ENCODE measurements at regions not wholly inside any gene's neighbourhood (a gene's known extent, or its start where the extent isn't known, plus 50 kb on each side); places are given as distances from the start of the nearest gene placed in this dataset.
"Not testable (repeated sequence)": the region's sequence is repeated elsewhere in the genome, so short reads cannot be mapped to it uniquely, and the experiment has no call there.

- not testable (repeated sequence) for H3K9me3 Mint-ChIP-seq; H3K4me3 Mint-ChIP-seq; H3K4me1 Mint-ChIP-seq; H3K27ac Mint-ChIP-seq; H3K27me3 Mint-ChIP-seq; ATAC-seq; H3K36me3 Mint-ChIP-seq (ENCODE audit: low read depth); DNase-seq
Measured at GRCh38 chr5:175331173-175332036, 112.6 kb downstream of the DRD1 start.

GRCh38 chr5:175329976-175330375 is 114.0 kb downstream of the DRD1 start:
- H3K27ac Mint-ChIP-seq, result no peak overlapping the region
- DNase-seq (no peak), ATAC-seq (no peak)
- H3K4me1 Mint-ChIP-seq, result no peaks in the 10 kb centered on the region
- peaks cover 8% of the 10 kb centered on the region for H3K9me3 Mint-ChIP-seq
- H3K4me3 Mint-ChIP-seq, result no peak overlapping the region
- H3K27me3 Mint-ChIP-seq, result peaks cover 4% of the 10 kb centered on the region
- H3K36me3 Mint-ChIP-seq (ENCODE audit: low read depth), result no peaks in the 10 kb centered on the region

GRCh38 chr5:175328687-175329086 is 115.3 kb downstream of the DRD1 start:
- no peak overlapping the region for H3K27ac Mint-ChIP-seq
- ATAC-seq (no peak), DNase-seq (no peak)
- peaks cover 8% of the 10 kb centered on the region for H3K9me3 Mint-ChIP-seq
- H3K36me3 Mint-ChIP-seq (ENCODE audit: low read depth), result no peaks in the 10 kb centered on the region
- peaks cover 4% of the 10 kb centered on the region for H3K27me3 Mint-ChIP-seq
- H3K4me1 Mint-ChIP-seq, result no peaks in the 10 kb centered on the region
- H3K4me3 Mint-ChIP-seq, result no peak overlapping the region

DNA sequence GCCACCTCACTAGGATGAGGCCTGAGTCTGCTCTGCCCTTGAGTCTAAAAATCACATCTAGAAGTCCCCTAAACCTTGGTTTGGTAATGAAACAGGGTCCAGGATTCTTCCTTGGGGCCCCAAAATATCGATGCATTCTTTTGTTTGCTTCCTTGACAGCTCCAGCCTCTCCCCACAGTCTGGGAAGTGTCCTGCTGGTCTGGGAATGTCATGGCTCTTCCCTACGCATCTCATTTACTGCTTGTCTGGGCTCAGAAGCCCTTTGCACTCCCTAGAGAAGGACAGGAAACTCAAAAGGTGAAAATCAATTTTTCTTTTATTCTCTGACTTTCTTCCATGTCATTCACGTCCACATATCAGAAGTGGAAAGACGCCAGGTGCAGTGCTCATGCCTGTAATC is 115.8 kb downstream of the DRD1 start:
- Mint-ChIP-seq H3K9me3 (peaks cover 8% of the 10 kb centered on the region), H3K4me3 (no peak overlapping the region), H3K27ac (no peak overlapping the region), H3K4me1 (no peaks in the 10 kb centered on the region), H3K27me3 (peaks cover 4% of the 10 kb centered on the region), H3K36me3 (ENCODE audit: low read depth) (no peaks in the 10 kb centered on the region)
- DNase-seq, result no peak
- ATAC-seq, result no peak

GRCh38 chr5:175325681-175326080 is 118.3 kb downstream of the DRD1 start:
- no peaks in the 10 kb centered on the region for H3K36me3 Mint-ChIP-seq (ENCODE audit: low read depth)

GRCh38 chr5:175321927-175322532 is 122.0 kb downstream of the DRD1 start:
- peaks cover 8% of the 10 kb centered on the region for H3K9me3 Mint-ChIP-seq
- no peaks in the 10 kb centered on the region for H3K36me3 Mint-ChIP-seq (ENCODE audit: low read depth)
- peaks cover 4% of the 10 kb centered on the region for H3K27me3 Mint-ChIP-seq
- H3K4me1 Mint-ChIP-seq, result no peaks in the 10 kb centered on the region
- no peak overlapping the region for H3K4me3 Mint-ChIP-seq
- DNase-seq, result peak; percentile 6
- no peak overlapping the region for H3K27ac Mint-ChIP-seq
- no peak for ATAC-seq

More at GRCh38 chr5:175325681-175326080, 118.3 kb downstream of the DRD1 start:
- ATAC-seq, result no peak
- DNase-seq, result no peak
- Mint-ChIP-seq H3K4me3 (no peak overlapping the region), H3K4me1 (no peaks in the 10 kb centered on the region), H3K9me3 (peaks cover 7% of the 10 kb centered on the region), H3K27ac (no peak overlapping the region), H3K27me3 (peaks cover 6% of the 10 kb centered on the region)

DNA sequence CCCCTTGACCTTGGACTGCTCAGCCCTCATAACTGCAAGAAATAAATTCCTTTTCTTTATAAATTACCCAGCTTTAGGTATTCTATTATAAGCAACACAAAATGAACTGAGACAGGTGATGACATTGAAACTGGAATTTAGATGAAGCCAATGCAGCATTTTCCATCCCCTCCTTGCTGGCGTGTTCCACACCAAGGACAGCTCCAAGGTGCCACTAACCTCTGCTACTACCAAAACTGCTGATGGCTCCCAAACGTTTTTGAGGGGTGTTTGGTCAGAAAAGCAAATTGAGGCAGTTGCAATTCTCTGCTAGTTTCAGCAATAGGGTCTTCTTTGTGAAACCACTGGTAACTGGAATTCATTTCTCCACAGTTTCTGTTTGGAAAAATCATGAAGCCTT is 124.8 kb downstream of the DRD1 start:
- ATAC-seq (no peak), DNase-seq (no peak)
- H3K27me3 Mint-ChIP-seq, result peaks cover 6% of the 10 kb centered on the region
- peaks cover 8% of the 10 kb centered on the region for H3K9me3 Mint-ChIP-seq
- H3K4me3 Mint-ChIP-seq, result no peak overlapping the region
- no peak overlapping the region for H3K27ac Mint-ChIP-seq
- H3K4me1 Mint-ChIP-seq, result no peaks in the 10 kb centered on the region
- H3K36me3 Mint-ChIP-seq (ENCODE audit: low read depth), result no peaks in the 10 kb centered on the region

DNA sequence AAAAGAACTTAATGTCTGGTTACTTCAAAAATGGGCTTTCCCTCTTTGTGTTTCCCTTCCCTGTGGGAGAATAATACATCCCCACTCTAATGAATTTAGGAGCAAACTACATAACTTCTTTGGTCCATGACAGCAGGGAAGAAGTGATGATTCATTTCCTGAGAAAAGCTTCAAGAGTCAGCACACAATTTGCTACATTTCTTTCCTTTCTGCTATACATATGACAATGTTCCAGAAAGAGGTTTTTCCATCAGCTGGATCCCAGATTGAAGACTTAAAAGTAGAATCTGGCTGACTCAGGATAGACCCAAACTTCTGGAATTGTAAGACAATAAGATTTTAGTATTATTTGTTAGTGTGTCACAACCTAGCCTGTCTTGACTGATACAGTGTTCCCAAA is 126.1 kb downstream of the DRD1 start:
- no peak overlapping the region for H3K27ac Mint-ChIP-seq
- peaks cover 8% of the 10 kb centered on the region for H3K9me3 Mint-ChIP-seq
- H3K4me1 Mint-ChIP-seq, result no peaks in the 10 kb centered on the region
- no peak for DNase-seq
- no peaks in the 10 kb centered on the region for H3K36me3 Mint-ChIP-seq (ENCODE audit: low read depth)
- ATAC-seq, result no peak
- H3K27me3 Mint-ChIP-seq, result peaks cover 9% of the 10 kb centered on the region
- no peak overlapping the region for H3K4me3 Mint-ChIP-seq

GRCh38 chr5:175309218-175309810 is 134.7 kb downstream of the DRD1 start:
- Mint-ChIP-seq H3K4me3 (no peak overlapping the region), H3K27me3 (peaks cover 8% of the 10 kb centered on the region), H3K27ac (no peak overlapping the region), H3K36me3 (ENCODE audit: low read depth) (no peaks in the 10 kb centered on the region), H3K9me3 (peaks cover 7% of the 10 kb centered on the region), H3K4me1 (no peaks in the 10 kb centered on the region)
- ATAC-seq (no peak), DNase-seq (no peak)

DNA sequence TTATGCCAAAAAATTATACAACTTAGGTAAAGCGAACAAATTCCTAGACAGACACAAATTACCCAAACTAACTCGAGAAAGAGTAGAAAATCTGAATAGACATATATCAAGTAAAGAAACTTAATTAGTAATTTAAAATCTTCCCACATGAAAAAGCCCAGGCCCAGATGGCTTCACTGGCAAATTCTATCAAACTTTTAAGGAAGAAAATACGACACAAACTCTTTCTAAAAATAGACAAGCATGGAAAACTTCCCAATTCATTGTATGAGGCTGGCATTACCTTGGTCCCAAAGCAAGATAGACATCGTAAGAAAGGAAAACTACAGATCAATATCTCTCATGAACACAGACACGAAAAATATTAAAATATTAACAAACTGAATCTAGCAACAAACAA is 135.3 kb downstream of the DRD1 start:
- DNase-seq (no peak), ATAC-seq (no peak)
- Mint-ChIP-seq H3K36me3 (ENCODE audit: low read depth) (no peaks in the 10 kb centered on the region), H3K27me3 (peaks cover 6% of the 10 kb centered on the region), H3K27ac (no peak overlapping the region), H3K4me3 (no peak overlapping the region), H3K4me1 (no peaks in the 10 kb centered on the region), H3K9me3 (peaks cover 12% of the 10 kb centered on the region)

GRCh38 chr5:175306381-175306780 is 137.6 kb downstream of the DRD1 start:
- no peak for ATAC-seq
- Mint-ChIP-seq H3K4me1 (no peaks in the 10 kb centered on the region), H3K27me3 (peaks cover 2% of the 10 kb centered on the region), H3K9me3 (peaks cover 17% of the 10 kb centered on the region), H3K4me3 (no peak overlapping the region), H3K36me3 (ENCODE audit: low read depth) (no peaks in the 10 kb centered on the region), H3K27ac (no peak overlapping the region)
- DNase-seq, result no peak

DNA sequence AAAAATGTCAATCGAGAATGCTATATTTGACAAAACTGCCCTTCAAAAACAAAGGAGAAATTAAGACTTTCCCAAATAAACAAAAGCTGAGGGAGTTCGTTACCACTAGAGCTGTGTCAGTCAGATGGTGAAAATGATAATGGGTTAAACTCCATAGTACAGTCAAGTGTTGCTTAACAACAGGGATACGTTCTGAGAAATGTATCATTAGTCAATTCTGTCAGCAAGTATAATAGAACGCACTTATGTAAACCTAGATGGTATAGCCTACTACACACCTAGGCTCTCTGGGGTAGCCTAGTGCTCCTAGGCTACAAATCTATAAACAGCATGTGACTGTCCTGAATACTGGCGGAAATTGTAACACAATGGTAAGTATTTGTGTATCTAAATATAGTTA is 138.7 kb downstream of the DRD1 start:
- peaks cover 17% of the 10 kb centered on the region for H3K9me3 Mint-ChIP-seq
- ATAC-seq (no peak), DNase-seq (no peak)
- H3K27me3 Mint-ChIP-seq, result peaks cover 2% of the 10 kb centered on the region
- H3K4me1 Mint-ChIP-seq, result no peaks in the 10 kb centered on the region
- no peak overlapping the region for H3K4me3 Mint-ChIP-seq
- H3K27ac Mint-ChIP-seq, result no peak overlapping the region
- no peaks in the 10 kb centered on the region for H3K36me3 Mint-ChIP-seq (ENCODE audit: low read depth)

- Mint-ChIP-seq H3K27me3 (peaks cover 5% of the 10 kb centered on the region), H3K36me3 (ENCODE audit: low read depth) (no peaks in the 10 kb centered on the region), H3K4me1 (no peaks in the 10 kb centered on the region), H3K27ac (no peak overlapping the region), H3K4me3 (no peak overlapping the region), H3K9me3 (peaks cover 6% of the 10 kb centered on the region)
- DNase-seq (no peak), ATAC-seq (no peak)
Measured at GRCh38 chr5:175290379-175290778, 153.6 kb downstream of the DRD1 start.

- Mint-ChIP-seq H3K27ac (no peak overlapping the region), H3K4me1 (no peaks in the 10 kb centered on the region), H3K4me3 (no peak overlapping the region), H3K27me3 (peaks cover 10% of the 10 kb centered on the region), H3K36me3 (ENCODE audit: low read depth) (no peaks in the 10 kb centered on the region), H3K9me3 (no peaks in the 10 kb centered on the region)
- no peak for DNase-seq
- no peak for ATAC-seq
Measured at GRCh38 chr5:175288048-175288621, 155.8 kb downstream of the DRD1 start.

DNA sequence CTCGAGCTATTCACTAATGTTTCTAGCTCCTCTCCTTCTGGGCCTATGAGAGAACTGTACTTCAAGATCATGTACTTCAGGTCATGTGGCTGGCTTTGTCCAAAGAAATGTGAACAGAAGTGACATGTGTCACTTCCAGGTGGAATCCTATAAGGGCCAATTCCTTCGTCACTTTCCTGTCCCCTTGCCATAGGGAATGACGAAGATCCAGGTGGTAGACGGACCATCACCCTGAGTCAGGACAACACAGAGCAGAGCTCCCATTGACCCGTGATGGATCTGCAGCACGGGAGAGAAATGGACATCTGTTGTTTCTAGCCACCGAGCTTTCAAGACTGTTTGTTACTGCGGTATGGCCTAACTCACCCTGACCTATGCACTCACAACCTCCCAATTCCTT is 157.0 kb downstream of the DRD1 start:
- Mint-ChIP-seq H3K9me3 (no peaks in the 10 kb centered on the region), H3K4me1 (no peaks in the 10 kb centered on the region), H3K27me3 (peaks cover 10% of the 10 kb centered on the region), H3K36me3 (ENCODE audit: low read depth) (no peaks in the 10 kb centered on the region), H3K4me3 (no peak overlapping the region), H3K27ac (no peak overlapping the region)
- DNase-seq (no peak), ATAC-seq (no peak)
